Body of pancreas (tissue), 4 donors: ENCODE measurements at regions not wholly inside any gene's neighbourhood (a gene's known extent, or its start where the extent isn't known, plus 50 kb on each side); places are given as distances from the start of the nearest gene placed in this dataset.

ENCODE experiments used
- ATAC-seq: fragments of 150-250 bp; one replicate; pipeline ENCODE4 v1.9.1; 2016
- DNase-seq, 4 donors: peaks; one replicate each; pipeline ENCODE4 v3.0.0-alpha.2; 2019
- H3K27ac ChIP-seq, 4 donors: fragments of 200-600 bp; sonication (generic); 1 replicate in 3 of 4; 2 replicates in 1 of 4; pipeline versions ENCODE4 v1.5.1 to v1.6.1; 2016 to 2019; ENCODE audit warnings: mild to moderate bottlenecking in 1 of 4, mixed read lengths in 1 of 4, moderate library complexity in 1 of 4
- H3K27me3 ChIP-seq, 2 donors: fragments of 200-600 bp; sonication (generic); one replicate each; pipeline ENCODE4 v1.6.0; 2016; ENCODE audit warnings: mild to moderate bottlenecking in 1 of 2
- H3K36me3 ChIP-seq, 2 donors: fragments of 200-600 bp; sonication (generic); replicated peaks in 1 of 2; 2 replicates each; pipeline ENCODE4 v1.5.1; 2016; ENCODE audit warnings: low read depth in 2 of 2; ENCODE audit not compliant: insufficient read depth in 1 of 2
- H3K4me1 ChIP-seq: fragments of 200-600 bp; sonication (generic); one replicate; pipeline ENCODE4 v1.6.0; 2016
- H3K4me3 ChIP-seq, 2 donors: fragments of 200-600 bp; sonication (generic); 1 replicate in 1 of 2; 2 replicates in 1 of 2; pipeline ENCODE4 v1.5.1; 2016 to 2019
- H3K9me3 ChIP-seq, 3 donors: fragments of 200-600 bp; sonication (generic); 1 replicate in 2 of 3; 2 replicates in 1 of 3; pipeline ENCODE4 v1.5.1; 2016
- POLR2A ChIP-seq, 3 donors: fragments of 450-650 bp; IDR thresholded peaks; one replicate each; pipeline ENCODE4 v1.6.1; 2016; ENCODE audit warnings: antibody characterized with exemption in 3 of 3, mild to moderate bottlenecking in 2 of 3
- WGBS, 2 donors: methylation state at CpG; one replicate each; pipeline ENCODE4 v1.1.5; 2017; 5-methylcytosine and 5-hydroxymethylcytosine counted together
- intact Hi-C: fragments of 100-400 bp; cut with DNase I; formaldehyde crosslinking; loops from one replicate; pipeline ENCODE4 v1.15.1; 2023
- TF ChIP-seq, protein P1 (sequence below), 7 experiments: fragments of 450-650 bp in 4 of 7; fragments of 200-600 bp in 3 of 7; sonication (generic) in 3 of 7; IDR thresholded peaks; one replicate each; pipeline ENCODE4 v1.5.1; 2016 to 2019; ENCODE audit warnings: antibody characterized with exemption in 7 of 7

- TF ChIP-seq POLR2A (IDR thresholded peaks at IDR 0.05) = no peak
- TF ChIP-seq, protein P1, sequence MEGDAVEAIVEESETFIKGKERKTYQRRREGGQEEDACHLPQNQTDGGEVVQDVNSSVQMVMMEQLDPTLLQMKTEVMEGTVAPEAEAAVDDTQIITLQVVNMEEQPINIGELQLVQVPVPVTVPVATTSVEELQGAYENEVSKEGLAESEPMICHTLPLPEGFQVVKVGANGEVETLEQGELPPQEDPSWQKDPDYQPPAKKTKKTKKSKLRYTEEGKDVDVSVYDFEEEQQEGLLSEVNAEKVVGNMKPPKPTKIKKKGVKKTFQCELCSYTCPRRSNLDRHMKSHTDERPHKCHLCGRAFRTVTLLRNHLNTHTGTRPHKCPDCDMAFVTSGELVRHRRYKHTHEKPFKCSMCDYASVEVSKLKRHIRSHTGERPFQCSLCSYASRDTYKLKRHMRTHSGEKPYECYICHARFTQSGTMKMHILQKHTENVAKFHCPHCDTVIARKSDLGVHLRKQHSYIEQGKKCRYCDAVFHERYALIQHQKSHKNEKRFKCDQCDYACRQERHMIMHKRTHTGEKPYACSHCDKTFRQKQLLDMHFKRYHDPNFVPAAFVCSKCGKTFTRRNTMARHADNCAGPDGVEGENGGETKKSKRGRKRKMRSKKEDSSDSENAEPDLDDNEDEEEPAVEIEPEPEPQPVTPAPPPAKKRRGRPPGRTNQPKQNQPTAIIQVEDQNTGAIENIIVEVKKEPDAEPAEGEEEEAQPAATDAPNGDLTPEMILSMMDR (IDR thresholded peaks at IDR 0.05) = no peak
- Histone ChIP-seq H3K27me3 (no peaks in the 10 kb centered on the region), H3K4me1 (no peaks in the 10 kb centered on the region), H3K9me3 (no peaks in the 10 kb centered on the region), H3K27ac (no peak overlapping the region), H3K4me3 (no peak overlapping the region), H3K36me3 (no peaks in the 10 kb centered on the region)
- 63 to 68% methylated on average over 5 of the region's 5 CpGs for WGBS, 2 donors
- no peak for DNase-seq
- intact Hi-C loops = no loop called here
- no peak for ATAC-seq
These were observed 424.7 kb upstream of the ADGRL2 start for GRCh38 chr1:81375884-81376548.

DNA sequence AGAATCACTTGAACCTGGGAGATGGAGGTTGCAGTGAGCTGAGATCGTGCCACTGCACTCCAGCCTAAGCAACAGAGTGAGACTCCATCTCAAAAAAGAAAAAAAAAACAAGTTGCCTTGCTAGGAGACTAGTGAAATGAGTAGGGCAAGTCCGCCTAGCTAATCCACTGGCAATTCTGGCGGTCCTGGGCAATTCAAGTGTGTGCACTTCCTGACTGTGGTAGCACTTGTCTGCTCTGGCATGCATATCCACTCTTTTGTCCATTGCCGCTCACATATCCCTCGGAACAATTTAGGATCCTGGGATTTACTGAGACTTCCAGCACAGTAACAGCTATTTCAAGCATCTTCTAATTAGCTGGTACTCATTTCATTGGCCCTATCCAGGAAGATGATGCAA, 426.3 kb upstream of the ADGRL2 start:
- no peak for TF ChIP-seq POLR2A (IDR thresholded peaks at IDR 0.05)
- TF ChIP-seq, protein P1 (IDR thresholded peaks at IDR 0.05) = no peak
- 88 to 93% methylated on average over 5 of the region's 5 CpGs for WGBS, 2 donors
- no peaks in the 10 kb centered on the region for H3K4me1 ChIP-seq
- H3K27me3 ChIP-seq = no peaks in the 10 kb centered on the region
- no peak for ATAC-seq
- no peaks in the 10 kb centered on the region for H3K9me3 ChIP-seq
- no peaks in the 10 kb centered on the region for H3K36me3 ChIP-seq
- DNase-seq = no peak
- no peak overlapping the region for H3K4me3 ChIP-seq
- intact Hi-C loops = no loop called here
- no peak overlapping the region for H3K27ac ChIP-seq

DNA sequence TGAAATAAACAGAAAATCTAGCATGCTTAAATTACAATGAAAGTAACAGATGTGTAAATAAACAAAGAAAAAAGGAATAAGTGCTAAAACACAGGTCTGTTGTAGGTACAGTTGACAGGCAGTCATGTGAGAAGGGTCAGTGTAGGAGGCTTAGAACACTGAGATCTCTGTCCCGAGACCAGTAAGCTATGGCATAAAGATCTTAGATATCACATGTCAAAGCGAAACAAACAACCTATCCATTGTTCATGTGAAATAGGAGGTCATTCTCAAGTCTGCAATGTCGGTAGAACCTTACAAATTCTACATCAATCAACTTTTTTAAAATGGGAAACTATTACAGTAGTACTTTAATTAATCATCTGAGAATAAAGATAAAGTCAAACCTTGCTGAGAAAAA, 428.9 kb upstream of the ADGRL2 start:
- Histone ChIP-seq H3K36me3 (no peaks in the 10 kb centered on the region), H3K4me3 (no peak overlapping the region), H3K4me1 (no peaks in the 10 kb centered on the region), H3K27me3 (no peaks in the 10 kb centered on the region), H3K9me3 (no peaks in the 10 kb centered on the region), H3K27ac (peak overlapping the region in 1 of 4 donors; percentile 26)
- TF ChIP-seq, protein P1 (IDR thresholded peaks at IDR 0.05) = no peak
- WGBS, 2 donors = 22 to 27% methylated on average over 3 of the region's 3 CpGs
- ATAC-seq (peak; percentile 45), DNase-seq (no peak)
- intact Hi-C loops = no loop called here

- intact Hi-C loops = no loop called here
- DNase-seq (no peak), ATAC-seq (no peak)
- TF ChIP-seq POLR2A (IDR thresholded peaks at IDR 0.05) = no peak
- TF ChIP-seq, protein P1 (IDR thresholded peaks at IDR 0.05) = no peak
- Histone ChIP-seq H3K9me3 (no peaks in the 10 kb centered on the region), H3K27me3 (no peaks in the 10 kb centered on the region), H3K36me3 (no peaks in the 10 kb centered on the region), H3K4me3 (no peak overlapping the region), H3K27ac (no peak overlapping the region), H3K4me1 (no peaks in the 10 kb centered on the region)
These were observed 430.9 kb upstream of the ADGRL2 start for GRCh38 chr1:81369833-81370232.

DNA sequence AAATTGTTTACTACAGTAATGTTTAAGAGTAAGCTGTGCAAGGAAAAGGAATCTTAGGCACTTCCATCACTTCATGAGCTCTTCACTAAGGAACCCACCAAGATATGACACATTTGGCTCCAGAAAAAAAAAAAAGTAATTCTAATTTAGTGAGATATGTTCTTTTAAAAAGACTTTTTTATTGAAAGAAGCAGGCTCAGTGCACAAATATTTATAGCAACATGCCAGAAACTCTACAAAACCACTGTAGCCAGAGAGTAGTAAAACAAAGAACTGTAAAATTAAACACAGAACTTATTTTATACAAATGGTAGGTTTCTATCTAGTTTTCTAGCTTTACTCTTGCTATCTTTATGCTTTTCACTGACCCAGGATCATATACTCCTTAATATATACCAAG, 434.6 kb upstream of the ADGRL2 start:
- H3K4me3 ChIP-seq = no peak overlapping the region
- DNase-seq = no peak
- TF ChIP-seq, protein P1 (IDR thresholded peaks at IDR 0.05) = no peak
- TF ChIP-seq POLR2A (IDR thresholded peaks at IDR 0.05) = no peak

More for the DNA sequence above, 434.6 kb upstream of the ADGRL2 start:
- no peaks in the 10 kb centered on the region for H3K27me3 ChIP-seq
- no peak for ATAC-seq
- no peaks in the 10 kb centered on the region for H3K36me3 ChIP-seq
- intact Hi-C loops = no loop called here
- H3K9me3 ChIP-seq = no peaks in the 10 kb centered on the region
- no peak overlapping the region for H3K27ac ChIP-seq
- no peaks in the 10 kb centered on the region for H3K4me1 ChIP-seq
